Large intestine (tissue), 3 donors: ENCODE measurements at regions not wholly inside any gene's neighbourhood (a gene's known extent, or its start where the extent isn't known, plus 50 kb on each side); places are given as distances from the start of the nearest gene placed in this dataset.
"Not testable (repeated sequence)": the region's sequence is repeated elsewhere in the genome, so short reads cannot be mapped to it uniquely, and the experiment has no call there.

Source experiments
- DNase-seq, 2 donors: peaks; one replicate each; pipeline versions ENCODE4 v3.0.0 to v3.0.0-alpha.2; 2013
- H3K27ac ChIP-seq: one replicate; pipeline ENCODE4 v1.5.1; 2013; ENCODE audit warnings: low read length
- H3K27me3 ChIP-seq: 2 replicates; pipeline ENCODE4 v1.6.1; 2013; ENCODE audit warnings: low read length; ENCODE audit not compliant: control insufficient read depth, insufficient read depth
- H3K36me3 ChIP-seq: 2 replicates; pipeline ENCODE4 v1.6.1; 2013; ENCODE audit warnings: low read length; ENCODE audit not compliant: control insufficient read depth, insufficient read depth
- H3K4me1 ChIP-seq: one replicate; pipeline ENCODE4 v1.6.1; 2013; ENCODE audit warnings: low read length; ENCODE audit not compliant: control insufficient read depth, insufficient read depth
- H3K4me3 ChIP-seq: one replicate; pipeline ENCODE4 v1.5.1; 2013; ENCODE audit warnings: low read length
- H3K9me3 ChIP-seq: one replicate; pipeline ENCODE4 v1.6.1; 2013; ENCODE audit warnings: mild to moderate bottlenecking, low read depth, low read length, moderate library complexity; ENCODE audit not compliant: control insufficient read depth
- WGBS: methylation state at CpG from one replicate; pipeline ENCODE4 v1.1.5; 2013; ENCODE audit warnings: low lambda C conversion rate; ENCODE audit not compliant: insufficient coverage; 5-methylcytosine and 5-hydroxymethylcytosine counted together

DNA sequence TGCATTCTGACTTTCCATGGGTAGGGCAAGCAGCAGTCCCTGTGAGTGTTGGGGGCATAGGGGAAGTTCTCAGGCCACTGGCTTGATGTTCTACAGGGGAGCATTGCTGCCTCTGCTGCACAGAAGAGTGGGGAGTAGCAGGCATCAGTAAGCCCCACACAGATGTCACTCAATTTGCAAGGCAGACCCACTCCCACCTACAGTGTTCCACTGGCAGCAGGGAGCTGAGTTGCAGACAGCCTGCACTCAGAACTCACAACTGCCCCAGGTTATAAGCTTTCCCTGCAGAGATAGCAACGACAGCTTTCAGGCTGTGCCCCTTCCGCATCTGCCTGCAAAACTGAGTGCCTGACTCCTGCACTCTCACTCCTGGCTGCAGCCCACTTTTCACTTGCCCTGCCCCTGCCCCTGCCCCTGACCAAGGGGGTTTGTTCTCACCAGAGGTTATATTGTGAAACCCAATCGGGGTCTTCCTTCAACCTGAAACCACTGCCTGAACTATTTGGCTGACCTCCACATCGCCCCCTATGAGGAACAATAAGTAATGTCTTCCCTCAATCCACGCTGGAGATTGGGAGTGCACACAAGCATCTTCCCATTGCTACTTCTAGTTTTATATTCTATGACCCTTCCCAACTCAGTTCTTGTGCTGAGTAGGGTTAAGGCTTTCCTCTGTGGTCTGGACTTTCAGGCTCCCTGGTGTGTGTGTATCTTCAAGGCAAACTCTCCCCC is 227.4 kb upstream of the CXorf51B start:
- no peak overlapping the region for H3K27ac ChIP-seq
- no CpG with 5 or more reads among the region's 5 CpGs for WGBS
- H3K4me1 ChIP-seq = no peaks in the 10 kb centered on the region
- no peak for DNase-seq
- no peaks in the 10 kb centered on the region for H3K9me3 ChIP-seq
- H3K4me3 ChIP-seq = no peak overlapping the region
- no peaks in the 10 kb centered on the region for H3K36me3 ChIP-seq
- no peaks in the 10 kb centered on the region for H3K27me3 ChIP-seq

DNA sequence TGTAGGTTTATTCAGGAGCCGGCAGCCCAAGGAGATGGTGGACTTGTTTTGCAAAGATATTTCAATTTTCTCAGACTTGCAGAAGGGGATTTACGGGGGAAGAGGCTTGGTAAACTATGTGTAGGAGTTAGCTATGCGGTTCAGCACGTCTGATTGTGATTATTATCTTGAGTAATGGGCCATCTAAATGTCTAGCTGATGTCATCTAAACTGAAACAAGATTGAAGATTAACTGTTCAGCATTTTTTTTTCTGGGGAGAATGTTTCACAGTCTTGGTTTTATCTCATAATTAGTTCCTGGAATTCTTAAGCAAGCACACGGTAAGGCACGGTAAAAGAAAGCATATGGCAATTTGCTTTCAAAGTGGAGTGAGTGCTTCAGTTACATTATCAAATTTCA is 207.3 kb upstream of the CXorf51B start:
- Histone ChIP-seq H3K27ac (no peak overlapping the region), H3K9me3 (no peaks in the 10 kb centered on the region), H3K36me3 (no peaks in the 10 kb centered on the region), H3K4me1 (peaks cover 5% of the 10 kb centered on the region), H3K27me3 (no peaks in the 10 kb centered on the region), H3K4me3 (no peak overlapping the region)
- no CpG with 5 or more reads among the region's 6 CpGs for WGBS
- peak in 1 of 2 donors; percentile 30 for DNase-seq

DNA sequence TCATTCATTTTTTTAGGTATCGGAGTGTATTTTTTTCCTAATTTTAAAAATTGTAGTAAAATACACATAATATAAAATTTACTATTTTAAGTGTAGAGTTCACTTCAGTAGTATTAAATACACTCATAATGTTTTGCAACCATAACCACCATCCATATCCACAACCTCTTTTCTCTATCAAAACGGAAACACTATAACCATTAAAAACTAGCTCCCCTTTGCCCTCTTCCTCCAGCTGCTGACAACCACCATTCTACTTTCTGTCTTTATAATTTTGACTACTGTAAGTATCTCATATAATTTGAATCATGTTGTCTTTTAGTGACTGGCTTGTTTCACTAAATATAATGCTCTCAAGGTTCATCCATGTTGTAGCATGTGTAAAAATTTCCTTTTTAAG is 205.4 kb upstream of the CXorf51B start:
- no peak overlapping the region for H3K4me3 ChIP-seq
- peaks cover 5% of the 10 kb centered on the region for H3K4me1 ChIP-seq
- no peak overlapping the region for H3K27ac ChIP-seq
- H3K27me3 ChIP-seq = no peaks in the 10 kb centered on the region
- no peaks in the 10 kb centered on the region for H3K36me3 ChIP-seq
- no CpG with 5 or more reads among the region's 2 CpGs for WGBS
- H3K9me3 ChIP-seq = no peaks in the 10 kb centered on the region
- DNase-seq = no peak

DNA sequence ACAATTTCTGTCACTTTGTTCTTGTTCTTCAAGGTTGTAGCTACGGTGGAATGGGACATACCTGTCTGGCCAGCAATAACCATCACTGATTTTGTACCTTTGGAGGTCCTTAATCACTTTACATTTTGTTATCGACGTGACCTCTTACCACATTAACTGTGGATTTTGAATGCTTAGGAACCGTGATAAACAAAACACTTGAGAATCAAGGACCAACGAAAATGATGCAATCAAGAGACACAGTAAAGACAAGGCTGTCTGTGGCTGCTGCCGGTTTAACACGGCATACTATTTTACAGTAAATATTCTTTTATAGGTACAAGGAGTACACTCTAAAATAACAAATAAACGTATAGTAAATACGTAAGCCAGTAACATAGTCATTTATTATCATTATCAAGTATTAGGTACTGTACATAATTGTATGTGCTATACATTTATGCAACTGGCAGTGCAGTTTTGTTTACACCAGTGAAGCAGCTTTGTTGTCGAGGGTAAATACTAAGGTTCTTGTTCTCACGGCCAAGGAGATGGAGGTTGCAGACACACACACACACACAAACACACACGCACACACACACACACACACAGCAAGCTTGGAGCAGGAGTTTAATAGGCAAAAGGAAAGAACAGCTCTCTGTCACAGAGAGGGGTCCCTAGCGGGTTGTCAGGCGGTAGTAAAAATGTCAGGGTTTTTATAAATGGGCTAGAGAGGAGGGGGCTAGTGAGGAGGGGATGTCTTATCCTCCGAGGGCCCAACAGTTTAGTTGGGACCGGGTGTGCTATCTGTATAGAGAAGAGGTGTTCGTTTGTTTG is 194.7 kb upstream of the CXorf51B start:
- WGBS = no CpG with 5 or more reads among the region's 17 CpGs
- Histone ChIP-seq H3K36me3 (no peaks in the 10 kb centered on the region), H3K4me3 (no peak overlapping the region), H3K27me3 (no peaks in the 10 kb centered on the region), H3K9me3 (no peaks in the 10 kb centered on the region), H3K27ac (peak overlapping the region; percentile 73), H3K4me1 (peaks cover 6% of the 10 kb centered on the region)
- peak; percentile 15 to 62 for DNase-seq

DNA sequence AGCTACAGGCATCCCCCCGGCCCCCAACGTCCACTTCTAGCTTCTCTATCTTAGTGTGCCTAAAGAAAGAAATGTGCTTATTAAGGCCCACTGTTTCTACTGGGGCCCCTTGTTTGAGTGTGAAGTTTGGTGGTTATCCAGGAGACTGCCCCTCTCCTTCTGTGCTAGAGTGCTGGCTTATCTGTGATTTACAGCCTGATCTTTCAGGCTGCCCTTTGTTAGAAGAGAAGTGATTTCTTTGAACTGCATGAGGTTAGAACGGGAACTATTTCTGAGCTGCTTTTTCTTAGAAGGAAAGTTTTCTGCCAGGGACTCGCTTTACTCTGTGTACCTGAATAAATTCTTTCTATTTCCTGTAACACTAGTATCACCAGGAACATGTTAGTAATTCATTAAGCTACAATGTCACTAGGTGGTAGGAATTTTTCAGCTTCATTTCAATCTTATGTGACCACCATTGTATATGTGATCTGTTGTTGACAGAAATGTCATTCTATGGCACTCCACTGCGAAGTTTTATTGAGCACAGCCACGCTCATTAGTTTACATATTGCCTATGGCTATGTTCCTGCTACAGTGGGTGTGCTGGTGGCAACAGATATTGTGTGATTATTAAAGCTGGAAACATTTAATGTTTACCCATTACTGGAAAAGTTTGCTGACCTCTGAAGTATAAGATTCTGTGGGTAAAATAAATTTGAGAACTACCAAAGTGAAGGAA is 193.8 kb upstream of the CXorf51B start:
- Histone ChIP-seq H3K4me1 (peaks cover 6% of the 10 kb centered on the region), H3K27ac (peak overlapping the region; percentile 73), H3K36me3 (no peaks in the 10 kb centered on the region), H3K27me3 (no peaks in the 10 kb centered on the region), H3K9me3 (no peaks in the 10 kb centered on the region), H3K4me3 (no peak overlapping the region)
- DNase-seq = peak; percentile 6 to 35
- WGBS = no CpG with 5 or more reads among the region's 6 CpGs

DNA sequence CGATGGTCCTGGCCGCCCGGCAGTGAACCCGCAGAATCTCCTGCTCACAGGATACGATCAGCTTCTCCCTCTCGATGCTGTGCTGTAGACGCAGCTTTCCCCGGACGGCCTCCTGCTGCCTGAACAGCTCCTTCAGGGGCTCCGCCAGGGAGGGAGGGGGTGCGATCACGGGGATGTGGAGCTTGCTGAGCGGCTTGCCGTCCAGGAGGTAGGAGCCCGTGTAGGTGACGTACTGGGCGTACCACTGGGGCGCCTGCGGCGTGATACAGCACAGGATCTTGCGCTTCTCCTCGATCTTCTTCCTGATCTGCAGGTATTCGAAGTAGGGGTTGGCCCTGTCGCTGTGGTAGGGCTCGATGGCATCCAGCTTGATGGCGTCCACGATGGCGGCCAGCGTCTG is 189.6 kb upstream of the CXorf51B start:
- not testable (repeated sequence) for H3K27me3 ChIP-seq, H3K36me3 ChIP-seq, H3K9me3 ChIP-seq, DNase-seq, H3K4me3 ChIP-seq, H3K27ac ChIP-seq, H3K4me1 ChIP-seq
- WGBS = no CpG with 5 or more reads among the region's 29 CpGs

DNA sequence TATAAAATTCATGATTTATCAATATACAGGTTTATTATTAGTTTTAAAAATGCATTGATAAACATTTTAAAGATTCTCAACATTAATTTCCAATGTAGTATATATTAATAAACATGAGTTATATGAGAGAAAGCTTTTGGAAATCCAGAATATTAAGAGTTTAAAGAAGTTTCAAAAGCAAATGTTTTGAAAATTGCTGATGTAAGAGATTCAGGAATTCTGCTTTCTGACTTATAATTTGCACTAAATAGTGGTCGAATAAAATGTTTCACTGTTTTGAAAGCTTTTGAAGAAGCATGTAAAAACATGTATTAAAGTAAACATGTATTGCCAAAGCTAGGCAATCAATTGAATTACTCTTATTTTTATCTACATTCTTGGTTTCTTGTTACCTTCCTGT is 151.2 kb upstream of the CXorf51B start:
- no peaks in the 10 kb centered on the region for H3K4me1 ChIP-seq
- H3K27me3 ChIP-seq = no peaks in the 10 kb centered on the region
- DNase-seq = no peak
- H3K27ac ChIP-seq = no peak overlapping the region
- H3K4me3 ChIP-seq = no peak overlapping the region
- no peaks in the 10 kb centered on the region for H3K36me3 ChIP-seq
- 80% methylated on average over 1 of the region's 1 CpG for WGBS
- no peaks in the 10 kb centered on the region for H3K9me3 ChIP-seq

DNA sequence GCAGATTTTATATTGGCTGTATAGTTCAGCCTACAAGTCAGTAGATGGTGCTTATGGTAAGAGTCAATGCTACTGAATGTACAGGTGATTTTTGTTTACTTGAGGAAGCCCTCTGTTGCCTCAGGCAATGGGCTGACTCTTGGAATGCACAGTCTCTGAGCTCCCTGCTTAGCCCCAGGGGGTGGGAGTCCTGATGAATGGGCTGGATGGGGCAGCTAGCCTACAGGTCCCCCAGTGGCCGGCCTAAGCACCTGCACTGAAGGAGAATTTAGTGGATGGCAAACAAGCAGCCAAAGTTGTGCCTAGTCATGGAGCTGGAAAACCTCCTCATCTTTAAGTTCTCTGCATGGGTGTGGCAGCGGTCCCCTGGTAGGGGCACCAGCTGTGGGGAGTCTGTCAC is 101.8 kb upstream of the CXorf51B start:
- DNase-seq = no peak
- H3K27ac ChIP-seq = no peak overlapping the region
- no peaks in the 10 kb centered on the region for H3K36me3 ChIP-seq
- H3K4me1 ChIP-seq = no peaks in the 10 kb centered on the region
- no CpG with 5 or more reads among the region's 2 CpGs for WGBS
- no peaks in the 10 kb centered on the region for H3K9me3 ChIP-seq
- H3K27me3 ChIP-seq = no peaks in the 10 kb centered on the region
- H3K4me3 ChIP-seq = no peak overlapping the region

DNA sequence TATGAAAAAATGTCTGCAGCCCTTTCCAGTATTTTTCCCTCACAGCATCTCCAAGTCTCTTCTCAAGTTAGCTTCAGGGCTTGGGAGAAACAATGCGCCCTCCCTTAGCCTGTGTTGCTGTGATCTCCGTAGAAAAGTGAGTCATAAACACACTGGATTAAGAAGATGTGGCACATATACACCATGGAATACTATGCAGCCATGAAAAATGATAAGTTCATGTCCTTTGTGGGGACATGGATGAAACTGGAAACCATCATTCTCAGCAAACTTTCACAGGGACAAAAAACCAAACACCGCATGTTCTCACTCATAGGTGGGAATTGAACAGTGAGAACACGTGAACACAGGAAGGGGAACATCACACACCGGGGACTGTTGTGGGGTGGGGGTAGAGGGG is 100.7 kb upstream of the CXorf51B start:
- not testable (repeated sequence) for H3K4me3 ChIP-seq, H3K9me3 ChIP-seq, DNase-seq, H3K36me3 ChIP-seq, H3K4me1 ChIP-seq, H3K27me3 ChIP-seq, H3K27ac ChIP-seq
- WGBS = no CpG with 5 or more reads among the region's 5 CpGs

DNA sequence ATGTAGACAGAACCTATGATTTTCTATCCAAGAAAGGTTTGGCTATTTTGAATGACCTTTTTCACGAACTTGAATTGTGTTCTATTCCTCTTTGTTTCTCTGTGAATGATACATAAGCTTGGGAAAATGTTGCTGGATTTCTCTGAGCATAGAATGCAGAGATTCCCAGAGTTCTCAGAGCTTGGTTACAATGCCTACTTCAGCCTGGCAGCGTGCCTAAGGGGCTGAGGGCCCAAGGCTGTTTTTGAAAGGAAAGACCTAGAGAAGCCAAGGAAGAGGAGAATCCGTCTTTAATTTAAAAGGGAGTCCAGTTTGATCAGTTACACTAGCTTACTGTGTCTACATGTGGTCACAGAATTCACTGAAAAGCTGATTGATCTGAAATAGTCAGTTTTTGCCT is 55.3 kb upstream of the CXorf51B start:
- Histone ChIP-seq H3K9me3 (no peaks in the 10 kb centered on the region), H3K4me3 (no peak overlapping the region), H3K27ac (no peak overlapping the region), H3K4me1 (no peaks in the 10 kb centered on the region), H3K27me3 (no peaks in the 10 kb centered on the region), H3K36me3 (no peaks in the 10 kb centered on the region)
- WGBS = no CpG with 5 or more reads among the region's 3 CpGs
- peak in 1 of 2 donors; percentile 1 for DNase-seq
